CD14-positive monocyte (primary cell): ENCODE measurements at regions not wholly inside any gene's neighbourhood (a gene's known extent, or its start where the extent isn't known, plus 50 kb on each side); places are given as distances from the start of the nearest gene placed in this dataset.

Source experiments
- DNase-seq, 3 donors: peaks; one replicate each; pipeline ENCODE4 v3.0.0-alpha.2; 2011 to 2022
- H2AFZ ChIP-seq: 2 replicates; pipeline ENCODE4 v1.6.0; 2012; ENCODE audit warnings: mild to moderate bottlenecking, low read depth, low read length, inconsistent platforms; ENCODE audit not compliant: insufficient read depth, poor library complexity, severe bottlenecking
- H3K27ac ChIP-seq, 2 donors: 1 replicate in 1 of 2; 2 replicates in 1 of 2; pipeline ENCODE4 v1.5.1; 2012 to 2013; ENCODE audit warnings: low read length in 2 of 2, control low read depth in 1 of 2, inconsistent platforms in 1 of 2, low read depth in 1 of 2, mild to moderate bottlenecking in 1 of 2
- H3K27me3 ChIP-seq, 2 donors: one replicate each; pipeline versions ENCODE4 v1.6.0 to v1.6.1; 2011 to 2013; ENCODE audit warnings: low read length in 2 of 2; ENCODE audit not compliant: control insufficient read depth in 2 of 2, insufficient read depth in 2 of 2
- H3K36me3 ChIP-seq, 2 donors: replicated peaks in 1 of 2; 1 replicate in 1 of 2; 2 replicates in 1 of 2; pipeline versions ENCODE4 v1.5.1 to v1.6.1; 2012 to 2013; ENCODE audit warnings: low read length in 2 of 2, control low read depth in 1 of 2, inconsistent platforms in 1 of 2, mild to moderate bottlenecking in 1 of 2; ENCODE audit not compliant: insufficient read depth in 2 of 2, control insufficient read depth in 1 of 2
- H3K4me1 ChIP-seq, 2 donors: 1 replicate in 1 of 2; 2 replicates in 1 of 2; pipeline versions ENCODE4 v1.5.1 to v1.6.1; 2012 to 2013; ENCODE audit warnings: low read length in 2 of 2, control low read depth in 1 of 2, inconsistent platforms in 1 of 2, mild to moderate bottlenecking in 1 of 2, moderate library complexity in 1 of 2; ENCODE audit not compliant: insufficient read depth in 2 of 2, control insufficient read depth in 1 of 2
- H3K4me2 ChIP-seq: replicated peaks from 2 replicates; pipeline ENCODE3; 2012; ENCODE audit warnings: low read length, moderate library complexity, mild to moderate bottlenecking; ENCODE audit not compliant: poor library complexity, severe bottlenecking; ENCODE audit errors: extremely low read depth
- H3K4me3 ChIP-seq, 3 experiments: fragments of 200-600 bp in 1 of 3; sonication (generic) in 1 of 3; replicated peaks in 1 of 3; 1 replicate in 2 of 3; 2 replicates in 1 of 3; pipeline ENCODE4 v1.5.1; 2011 to 2013; ENCODE audit warnings: low read length in 3 of 3, mild to moderate bottlenecking in 3 of 3, control low read depth in 2 of 3, low read depth in 2 of 3, inconsistent platforms in 1 of 3, moderate library complexity in 1 of 3
- H3K79me2 ChIP-seq: 2 replicates; pipeline ENCODE4 v1.6.0; 2012; ENCODE audit warnings: mild to moderate bottlenecking, control low read depth, inconsistent platforms, low read length, moderate library complexity; ENCODE audit not compliant: insufficient read depth
- H3K9ac ChIP-seq: 2 replicates; pipeline ENCODE4 v1.6.0; 2017; ENCODE audit warnings: low read length, mild to moderate bottlenecking; ENCODE audit not compliant: insufficient read depth, poor library complexity, severe bottlenecking
- H3K9me3 ChIP-seq, 2 donors: replicated peaks in 1 of 2; 1 replicate in 1 of 2; 2 replicates in 1 of 2; pipeline versions ENCODE4 v1.5.1 to v1.6.1; 2012 to 2013; ENCODE audit warnings: low read length in 2 of 2, control low read depth in 1 of 2; ENCODE audit not compliant: control insufficient read depth in 1 of 2, insufficient read depth in 1 of 2
- H4K20me1 ChIP-seq: 2 replicates; pipeline ENCODE4 v1.6.0; 2012; ENCODE audit warnings: mild to moderate bottlenecking, low read length, control low read depth, moderate library complexity; ENCODE audit not compliant: insufficient read depth
- H3K27ac Mint-ChIP-seq, 7 donors: one replicate each; pipeline ENCODE4 v1.8.0; 2020; ENCODE audit warnings: mild to moderate bottlenecking in 7 of 7, mixed read lengths in 7 of 7, moderate library complexity in 6 of 7, inconsistent platforms in 2 of 7
- H3K27me3 Mint-ChIP-seq, 3 donors: one replicate each; pipeline ENCODE4 v1.8.0; 2021 to 2022; ENCODE audit warnings: low read depth in 3 of 3, mild to moderate bottlenecking in 3 of 3, mixed read lengths in 3 of 3, moderate library complexity in 3 of 3, inconsistent platforms in 1 of 3
- H3K36me3 Mint-ChIP-seq, 2 donors: one replicate each; pipeline ENCODE4 v1.8.0; 2020; ENCODE audit warnings: mixed read lengths in 2 of 2, inconsistent platforms in 1 of 2, mild to moderate bottlenecking in 1 of 2
- H3K4me1 Mint-ChIP-seq: one replicate; pipeline ENCODE4 v1.8.0; 2020; ENCODE audit warnings: mild to moderate bottlenecking, mixed read lengths
- H3K4me3 Mint-ChIP-seq, 2 donors: one replicate each; pipeline ENCODE4 v1.8.0; 2020; ENCODE audit warnings: mild to moderate bottlenecking in 2 of 2, mixed read lengths in 2 of 2, moderate library complexity in 1 of 2
- H3K9me3 Mint-ChIP-seq, 7 donors: one replicate each; pipeline ENCODE4 v1.8.0; 2020 to 2022; ENCODE audit warnings: mixed read lengths in 7 of 7, mild to moderate bottlenecking in 6 of 7, moderate library complexity in 6 of 7, inconsistent platforms in 2 of 7
- CTCF ChIP-seq: fragments of 200-600 bp; IDR thresholded peaks from one replicate; pipeline ENCODE4 v1.8.0; 2022; ENCODE audit warnings: antibody characterized with exemption, mild to moderate bottlenecking
- WGBS: methylation state at CpG from one replicate; pipeline ENCODE4 v1.1.5; 2013; ENCODE audit warnings: missing lambda C conversion rate; ENCODE audit not compliant: insufficient coverage; 5-methylcytosine and 5-hydroxymethylcytosine counted together
- intact Hi-C, 2 donors: fragments of 100-400 bp; cut with micrococcal nuclease; formaldehyde crosslinking; loops; one replicate each; pipeline versions ENCODE4 v1.15.0 to v1.15.1; 2023

GRCh38 chr10:125375210-125375609 is 214.8 kb upstream of the CTBP2 start:
- Histone ChIP-seq H3K79me2 (no peaks in the 10 kb centered on the region), H4K20me1 (no peaks in the 10 kb centered on the region), H3K4me2 (no peak overlapping the region), H3K27me3 (peaks cover 0 to 2% of the 10 kb centered on the region in 2 donors), H3K36me3 (no peaks in the 10 kb centered on the region), H3K4me1 (no peaks in the 10 kb centered on the region), H3K4me3 (no peak overlapping the region), H3K27ac (no peak overlapping the region), H3K9ac (no peak overlapping the region), H3K9me3 (peaks cover 0 to 5% of the 10 kb centered on the region in 2 donors), H2AFZ (no peak overlapping the region)
- H3K36me3 Mint-ChIP-seq: no peaks in the 10 kb centered on the region
- no peaks in the 10 kb centered on the region for H3K4me1 Mint-ChIP-seq
- DNase-seq: no peak
- peaks cover 2 to 13% (median 6%) of the 10 kb centered on the region in 3 donors for H3K27me3 Mint-ChIP-seq
- peak overlapping the region in 1 of 7 donors; percentile 2 for H3K27ac Mint-ChIP-seq
- TF ChIP-seq CTCF: no peak
- H3K4me3 Mint-ChIP-seq: no peak overlapping the region
- H3K9me3 Mint-ChIP-seq: peaks cover 0 to 11% (median 3%) of the 10 kb centered on the region in 7 donors
- intact Hi-C loops: no loop called here
- WGBS: no CpG with 5 or more reads among the region's 3 CpGs

GRCh38 chr10:125373546-125373945 is 213.2 kb upstream of the CTBP2 start:
- Mint-ChIP-seq H3K9me3 (peaks cover 0 to 3% (median 0%) of the 10 kb centered on the region in 7 donors), H3K36me3 (no peaks in the 10 kb centered on the region), H3K4me3 (no peak overlapping the region), H3K27me3 (peaks cover 0 to 13% (median 6%) of the 10 kb centered on the region in 3 donors), H3K27ac (no peak overlapping the region), H3K4me1 (no peaks in the 10 kb centered on the region)
- H4K20me1 ChIP-seq: no peaks in the 10 kb centered on the region
- no peaks in the 10 kb centered on the region for H3K79me2 ChIP-seq
- no peaks in the 10 kb centered on the region for H3K4me1 ChIP-seq
- intact Hi-C loops: no loop called here
- no peak overlapping the region for H3K9ac ChIP-seq
- no peaks in the 10 kb centered on the region for H3K9me3 ChIP-seq
- no peak overlapping the region for H3K4me3 ChIP-seq
- TF ChIP-seq CTCF: no peak
- H2AFZ ChIP-seq: no peak overlapping the region
- H3K4me2 ChIP-seq: no peak overlapping the region
- no peaks in the 10 kb centered on the region for H3K36me3 ChIP-seq
- H3K27ac ChIP-seq: no peak overlapping the region
- 73% methylated on average over 6 of the region's 6 CpGs for WGBS
- peaks cover 0 to 2% of the 10 kb centered on the region in 2 donors for H3K27me3 ChIP-seq
- DNase-seq: no peak
